Gastroesophageal sphincter (tissue), 3 donors: ENCODE measurements at regions not wholly inside any gene's neighbourhood (a gene's known extent, or its start where the extent isn't known, plus 50 kb on each side); places are given as distances from the start of the nearest gene placed in this dataset.

Experiments used
- EP300 ChIP-seq: sonication (generic); formaldehyde crosslinking; IDR thresholded peaks from one replicate; pipeline ENCODE4 v1.6.1; 2017; ENCODE audit warnings: antibody characterized with exemption, mild to moderate bottlenecking
- POLR2A ChIP-seq, 2 donors: fragments of 450-650 bp; IDR thresholded peaks; one replicate each; pipeline ENCODE4 v1.6.1; 2017; ENCODE audit warnings: antibody characterized with exemption in 2 of 2, mild to moderate bottlenecking in 2 of 2, moderate library complexity in 1 of 2
- POLR2AphosphoS5 ChIP-seq: sonication (generic); formaldehyde crosslinking; IDR thresholded peaks from one replicate; pipeline ENCODE4 v1.6.1; 2017; ENCODE audit warnings: antibody characterized with exemption
- TF ChIP-seq, protein P1 (sequence below), 4 experiments: fragments of 200-600 bp in 2 of 4; fragments of 450-650 bp in 2 of 4; sonication (generic) in 1 of 4; IDR thresholded peaks; one replicate each; pipeline ENCODE4 v1.5.1; 2017 to 2019; ENCODE audit warnings: antibody characterized with exemption in 4 of 4, mild to moderate bottlenecking in 2 of 4, moderate library complexity in 2 of 4

- TF ChIP-seq, protein P1, sequence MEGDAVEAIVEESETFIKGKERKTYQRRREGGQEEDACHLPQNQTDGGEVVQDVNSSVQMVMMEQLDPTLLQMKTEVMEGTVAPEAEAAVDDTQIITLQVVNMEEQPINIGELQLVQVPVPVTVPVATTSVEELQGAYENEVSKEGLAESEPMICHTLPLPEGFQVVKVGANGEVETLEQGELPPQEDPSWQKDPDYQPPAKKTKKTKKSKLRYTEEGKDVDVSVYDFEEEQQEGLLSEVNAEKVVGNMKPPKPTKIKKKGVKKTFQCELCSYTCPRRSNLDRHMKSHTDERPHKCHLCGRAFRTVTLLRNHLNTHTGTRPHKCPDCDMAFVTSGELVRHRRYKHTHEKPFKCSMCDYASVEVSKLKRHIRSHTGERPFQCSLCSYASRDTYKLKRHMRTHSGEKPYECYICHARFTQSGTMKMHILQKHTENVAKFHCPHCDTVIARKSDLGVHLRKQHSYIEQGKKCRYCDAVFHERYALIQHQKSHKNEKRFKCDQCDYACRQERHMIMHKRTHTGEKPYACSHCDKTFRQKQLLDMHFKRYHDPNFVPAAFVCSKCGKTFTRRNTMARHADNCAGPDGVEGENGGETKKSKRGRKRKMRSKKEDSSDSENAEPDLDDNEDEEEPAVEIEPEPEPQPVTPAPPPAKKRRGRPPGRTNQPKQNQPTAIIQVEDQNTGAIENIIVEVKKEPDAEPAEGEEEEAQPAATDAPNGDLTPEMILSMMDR (IDR thresholded peaks at IDR 0.05): no peak
- TF ChIP-seq POLR2A (IDR thresholded peaks at IDR 0.05) (no peak), EP300 (no peak), POLR2AphosphoS5 (no peak)
These were observed 1224.7 kb upstream of the CELF4 start for GRCh38 chr18:38790303-38790702.
